ENCODE measurements at regions not wholly inside any gene's neighbourhood (a gene's known extent, or its start where the extent isn't known, plus 50 kb on each side); places are given as distances from the start of the nearest gene placed in this dataset.

DNA sequence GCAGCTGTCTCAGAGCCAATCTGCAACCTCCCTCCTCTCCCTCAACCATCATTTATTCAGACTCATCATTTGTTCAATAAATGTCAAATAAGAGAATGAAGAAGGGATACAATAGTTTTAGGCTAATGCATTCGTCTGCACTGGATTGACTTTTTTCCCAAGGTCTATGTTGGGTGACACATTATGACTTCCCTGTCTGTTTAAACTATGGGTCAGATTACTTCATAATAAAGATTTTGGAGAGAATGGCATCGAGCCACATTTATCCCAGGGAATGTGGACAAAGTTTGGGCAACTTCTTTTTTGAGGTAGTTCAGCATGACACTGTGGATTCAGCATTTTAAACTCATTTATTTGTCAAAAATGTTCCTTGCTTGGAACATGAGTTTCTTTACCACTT, 107.4 kb upstream of the ADGRL2 start:
- 94 to 95% methylated on average over 2 of the region's 2 CpGs for WGBS, 2 donors

DNA sequence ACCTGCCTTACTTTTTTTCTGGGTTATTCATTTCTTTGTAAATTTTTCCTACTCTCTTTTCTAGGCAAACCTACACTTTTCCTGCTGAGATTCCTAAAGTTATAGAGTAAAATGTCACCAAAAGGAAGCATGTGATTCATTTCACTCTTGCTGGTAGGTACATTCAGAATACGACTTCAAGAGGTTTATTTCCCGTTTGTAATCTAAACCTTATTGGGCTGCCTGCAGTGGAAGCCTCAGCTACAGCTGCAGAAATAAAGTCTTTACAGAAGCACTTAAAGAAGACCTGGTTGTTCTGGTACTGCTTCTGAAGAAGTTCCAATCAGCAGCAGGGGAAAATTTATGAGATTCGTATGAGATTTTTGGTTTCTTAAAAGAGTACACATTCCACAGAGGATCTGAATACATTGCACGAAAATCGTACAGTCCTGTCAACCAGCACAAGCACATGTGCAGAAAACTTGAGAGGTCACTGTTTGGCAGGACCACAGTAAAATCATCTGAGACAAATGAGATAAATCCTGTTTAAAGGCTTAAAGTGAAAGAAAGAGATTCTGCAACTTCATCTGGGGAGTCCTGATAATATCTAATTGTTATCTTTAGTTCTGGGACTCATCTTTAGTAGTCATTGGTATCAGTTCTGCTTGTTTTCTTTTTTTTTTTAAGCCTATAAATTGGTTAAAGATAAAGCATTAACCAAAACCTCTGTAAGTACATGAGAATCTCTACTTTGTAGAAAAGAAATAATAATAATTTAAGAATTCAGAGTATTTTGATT, 109.9 kb upstream of the ADGRL2 start:
- intact Hi-C loops (cut with DNase I; ENCODE audit: low total_unique reads), result no loop called here
- H3K36me3 ChIP-seq (ENCODE audit: low read depth, missing control alignments), result no peaks in the 10 kb centered on the region
- no peak overlapping the region for H3K27ac ChIP-seq
- no peak overlapping the region for H3K4me3 ChIP-seq
- no peaks in the 10 kb centered on the region for H3K27me3 ChIP-seq
- TF ChIP-seq, protein P1, sequence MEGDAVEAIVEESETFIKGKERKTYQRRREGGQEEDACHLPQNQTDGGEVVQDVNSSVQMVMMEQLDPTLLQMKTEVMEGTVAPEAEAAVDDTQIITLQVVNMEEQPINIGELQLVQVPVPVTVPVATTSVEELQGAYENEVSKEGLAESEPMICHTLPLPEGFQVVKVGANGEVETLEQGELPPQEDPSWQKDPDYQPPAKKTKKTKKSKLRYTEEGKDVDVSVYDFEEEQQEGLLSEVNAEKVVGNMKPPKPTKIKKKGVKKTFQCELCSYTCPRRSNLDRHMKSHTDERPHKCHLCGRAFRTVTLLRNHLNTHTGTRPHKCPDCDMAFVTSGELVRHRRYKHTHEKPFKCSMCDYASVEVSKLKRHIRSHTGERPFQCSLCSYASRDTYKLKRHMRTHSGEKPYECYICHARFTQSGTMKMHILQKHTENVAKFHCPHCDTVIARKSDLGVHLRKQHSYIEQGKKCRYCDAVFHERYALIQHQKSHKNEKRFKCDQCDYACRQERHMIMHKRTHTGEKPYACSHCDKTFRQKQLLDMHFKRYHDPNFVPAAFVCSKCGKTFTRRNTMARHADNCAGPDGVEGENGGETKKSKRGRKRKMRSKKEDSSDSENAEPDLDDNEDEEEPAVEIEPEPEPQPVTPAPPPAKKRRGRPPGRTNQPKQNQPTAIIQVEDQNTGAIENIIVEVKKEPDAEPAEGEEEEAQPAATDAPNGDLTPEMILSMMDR (IDR thresholded peaks at IDR 0.05), result no peak
- no peak for TF ChIP-seq POLR2A (IDR thresholded peaks at IDR 0.05)
- DNase-seq, result no peak
- H3K4me1 ChIP-seq, result no peaks in the 10 kb centered on the region
- 56 to 60% methylated on average over 5 of the region's 5 CpGs for WGBS, 2 donors
- no peaks in the 10 kb centered on the region for H3K9me3 ChIP-seq

More for the DNA sequence above, 107.4 kb upstream of the ADGRL2 start:
- TF ChIP-seq, protein P1 (IDR thresholded peaks at IDR 0.05), result no peak
- no peak for TF ChIP-seq POLR2A (IDR thresholded peaks at IDR 0.05)
- DNase-seq, result no peak
- Histone ChIP-seq H3K36me3 (ENCODE audit: low read depth, missing control alignments) (no peaks in the 10 kb centered on the region), H3K9me3 (no peaks in the 10 kb centered on the region), H3K4me1 (no peaks in the 10 kb centered on the region), H3K27ac (no peak overlapping the region), H3K4me3 (no peak overlapping the region), H3K27me3 (no peaks in the 10 kb centered on the region)
- intact Hi-C loops (cut with DNase I; ENCODE audit: low total_unique reads), result no loop called here

DNA sequence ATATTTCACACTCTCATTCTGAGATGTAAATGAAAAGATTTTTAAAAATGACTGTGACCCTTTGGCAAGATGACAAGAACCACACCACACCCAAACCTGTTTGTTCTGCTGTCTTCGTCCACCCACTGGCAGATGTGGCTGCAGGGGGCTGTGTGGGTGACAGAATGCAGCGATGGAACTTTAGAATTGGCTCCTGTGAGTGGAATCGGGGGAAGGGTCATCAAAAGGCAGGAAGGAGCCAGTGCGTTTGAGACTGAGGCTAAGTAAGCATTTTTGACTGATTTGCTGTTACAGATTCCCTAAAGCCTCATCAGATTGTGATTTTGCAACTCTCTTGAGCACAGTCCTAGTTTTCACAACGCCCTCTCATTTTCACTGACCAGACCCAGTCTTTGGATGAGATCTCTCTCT, 111.2 kb upstream of the ADGRL2 start:
- DNase-seq, result no peak
- Histone ChIP-seq H3K36me3 (ENCODE audit: low read depth, missing control alignments) (no peaks in the 10 kb centered on the region), H3K27ac (no peak overlapping the region), H3K27me3 (no peaks in the 10 kb centered on the region), H3K9me3 (no peaks in the 10 kb centered on the region), H3K4me3 (no peak overlapping the region), H3K4me1 (no peaks in the 10 kb centered on the region)
- intact Hi-C loops (cut with DNase I; ENCODE audit: low total_unique reads), result no loop called here
- WGBS, 2 donors, result 71 to 88% methylated on average over 5 of the region's 5 CpGs
- TF ChIP-seq POLR2A (IDR thresholded peaks at IDR 0.05), result no peak
- TF ChIP-seq, protein P1 (IDR thresholded peaks at IDR 0.05), result no peak

DNA sequence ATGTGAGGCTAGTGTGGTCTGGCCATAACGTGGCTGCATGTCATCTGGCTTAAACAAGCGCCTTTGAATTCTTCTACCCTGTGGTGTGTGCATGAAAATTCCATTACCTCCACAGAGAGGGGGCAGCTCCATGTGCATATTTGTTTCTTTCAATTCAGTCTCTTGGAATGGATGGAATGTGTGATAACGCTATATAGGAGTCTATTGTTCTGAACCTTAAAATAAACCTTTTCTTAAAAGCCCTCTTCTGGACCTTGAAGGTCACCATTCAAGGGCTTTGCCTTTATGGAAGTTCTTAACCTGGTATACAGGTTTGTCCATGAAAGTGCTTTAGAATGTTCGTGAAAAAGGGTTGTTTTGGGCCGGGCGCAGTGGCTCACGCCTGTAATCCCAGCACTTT, 118.2 kb upstream of the ADGRL2 start:
- H3K4me1 ChIP-seq, result peaks cover 16% of the 10 kb centered on the region
- no peak for TF ChIP-seq POLR2A (IDR thresholded peaks at IDR 0.05)
- TF ChIP-seq, protein P1 (IDR thresholded peaks at IDR 0.05), result no peak
- no peaks in the 10 kb centered on the region for H3K9me3 ChIP-seq
- no peak overlapping the region for H3K4me3 ChIP-seq
- H3K27ac ChIP-seq, result no peak overlapping the region
- no peak for DNase-seq
- no peaks in the 10 kb centered on the region for H3K27me3 ChIP-seq
- intact Hi-C loops (cut with DNase I; ENCODE audit: low total_unique reads), result no loop called here
- WGBS, 2 donors, result 85 to 86% methylated on average over 7 of the region's 7 CpGs
- no peaks in the 10 kb centered on the region for H3K36me3 ChIP-seq (ENCODE audit: low read depth, missing control alignments)
